Prostate gland (tissue), 2 donors: ENCODE measurements at regions not wholly inside any gene's neighbourhood (a gene's known extent, or its start where the extent isn't known, plus 50 kb on each side); places are given as distances from the start of the nearest gene placed in this dataset.

ENCODE experiments used
- CTCF ChIP-seq, 4 experiments: fragments of 200-600 bp in 2 of 4; fragments of 450-650 bp in 2 of 4; sonication (generic) in 2 of 4; IDR thresholded peaks; 1 replicate in 3 of 4; 2 replicates in 1 of 4; pipeline ENCODE4 v1.5.1; 2016 to 2019; ENCODE audit warnings: antibody characterized with exemption in 4 of 4, mild to moderate bottlenecking in 2 of 4, moderate library complexity in 2 of 4
- POLR2AphosphoS5 ChIP-seq: sonication (generic); formaldehyde crosslinking; IDR thresholded peaks from one replicate; pipeline ENCODE4 v1.6.1; 2017; ENCODE audit warnings: antibody characterized with exemption

GRCh38 chr2:4246364-4247131, 543.2 kb downstream of the DCDC2C start:
- no peak for TF ChIP-seq CTCF (IDR thresholded peaks at IDR 0.05)
- peak; percentile 48 for TF ChIP-seq POLR2AphosphoS5
